Right lobe of liver (tissue), 4 donors: ENCODE measurements at regions not wholly inside any gene's neighbourhood (a gene's known extent, or its start where the extent isn't known, plus 50 kb on each side); places are given as distances from the start of the nearest gene placed in this dataset.

ENCODE experiments used
- POLR2A ChIP-seq: fragments of 450-650 bp; IDR thresholded peaks from one replicate; pipeline ENCODE4 v1.6.1; 2017; ENCODE audit warnings: antibody characterized with exemption, mild to moderate bottlenecking
- TF ChIP-seq, protein P1 (sequence below), 4 donors: fragments of 200-600 bp in 3 of 4; fragments of 450-650 bp in 1 of 4; IDR thresholded peaks; one replicate each; pipeline versions ENCODE4 v1.5.1 to v1.8.0; 2016 to 2022; ENCODE audit warnings: antibody characterized with exemption in 4 of 4, mild to moderate bottlenecking in 2 of 4
- donor health status: DM: no; HTN: no; CAD: no.
- donor health status: DM: no; HTN: no; CAD: no.
- donor health status: DM: no; HTN: yes; CAD: no.

DNA sequence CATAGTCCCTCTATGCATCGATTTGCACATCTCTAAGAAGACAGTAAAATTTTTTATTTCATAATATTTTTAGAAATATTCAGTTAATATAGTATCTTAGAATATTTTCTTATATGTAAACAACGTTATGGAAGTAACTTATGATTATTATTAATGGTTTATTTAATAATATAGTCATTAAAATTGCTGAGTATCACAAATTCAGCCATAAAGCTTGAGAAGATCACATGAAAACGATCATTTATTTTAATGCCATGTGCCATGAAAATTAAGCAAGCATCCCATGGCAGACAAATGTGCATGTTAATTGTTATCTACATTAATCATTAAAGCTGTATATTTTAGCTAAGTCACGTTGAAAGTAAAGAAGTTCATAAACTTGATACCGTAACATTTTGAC, 907.1 kb downstream of the KCNT2 start:
- TF ChIP-seq POLR2A, result no peak
- TF ChIP-seq, protein P1, sequence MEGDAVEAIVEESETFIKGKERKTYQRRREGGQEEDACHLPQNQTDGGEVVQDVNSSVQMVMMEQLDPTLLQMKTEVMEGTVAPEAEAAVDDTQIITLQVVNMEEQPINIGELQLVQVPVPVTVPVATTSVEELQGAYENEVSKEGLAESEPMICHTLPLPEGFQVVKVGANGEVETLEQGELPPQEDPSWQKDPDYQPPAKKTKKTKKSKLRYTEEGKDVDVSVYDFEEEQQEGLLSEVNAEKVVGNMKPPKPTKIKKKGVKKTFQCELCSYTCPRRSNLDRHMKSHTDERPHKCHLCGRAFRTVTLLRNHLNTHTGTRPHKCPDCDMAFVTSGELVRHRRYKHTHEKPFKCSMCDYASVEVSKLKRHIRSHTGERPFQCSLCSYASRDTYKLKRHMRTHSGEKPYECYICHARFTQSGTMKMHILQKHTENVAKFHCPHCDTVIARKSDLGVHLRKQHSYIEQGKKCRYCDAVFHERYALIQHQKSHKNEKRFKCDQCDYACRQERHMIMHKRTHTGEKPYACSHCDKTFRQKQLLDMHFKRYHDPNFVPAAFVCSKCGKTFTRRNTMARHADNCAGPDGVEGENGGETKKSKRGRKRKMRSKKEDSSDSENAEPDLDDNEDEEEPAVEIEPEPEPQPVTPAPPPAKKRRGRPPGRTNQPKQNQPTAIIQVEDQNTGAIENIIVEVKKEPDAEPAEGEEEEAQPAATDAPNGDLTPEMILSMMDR (IDR thresholded peaks at IDR 0.05), result no peak
